GM23338 (cell line): ENCODE measurements at regions not wholly inside any gene's neighbourhood (a gene's known extent, or its start where the extent isn't known, plus 50 kb on each side); places are given as distances from the start of the nearest gene placed in this dataset.

Source experiments
- ATAC-seq: fragments of 200-7000 bp; cut with Tn5 transposase; 3 replicates; pipeline ENCODE4 v1.9.1; 2020
- DNase-seq: peaks from one replicate; pipeline ENCODE4 v3.0.0-alpha.2; 2015; ENCODE audit warnings: low spot score
- H2AFZ ChIP-seq: fragments of 200-600 bp; sonication (generic); 2 replicates; pipeline ENCODE4 v1.8.0; 2016; ENCODE audit warnings: antibody characterized with exemption, mild to moderate bottlenecking, moderate library complexity
- H3F3A ChIP-seq: fragments of 200-600 bp; sonication (generic); replicated peaks from 2 replicates; pipeline ENCODE4 v1.8.0; 2017; ENCODE audit warnings: antibody characterized with exemption, mixed run types, low read depth
- H3K27ac ChIP-seq: fragments of 200-600 bp; sonication (generic); 2 replicates; pipeline ENCODE4 v1.6.1; 2016; ENCODE audit warnings: low read depth
- H3K27me3 ChIP-seq: fragments of 200-600 bp; sonication (generic); 2 replicates; pipeline ENCODE4 v1.8.0; 2016; ENCODE audit warnings: mild to moderate bottlenecking, mixed run types, moderate library complexity; ENCODE audit not compliant: insufficient read depth
- H3K36me3 ChIP-seq: fragments of 200-600 bp; sonication (generic); 2 replicates; pipeline ENCODE4 v1.8.0; 2016; ENCODE audit warnings: mild to moderate bottlenecking; ENCODE audit not compliant: insufficient read depth
- H3K4me1 ChIP-seq: fragments of 200-600 bp; sonication (generic); 2 replicates; pipeline ENCODE4 v1.8.0; 2016; ENCODE audit warnings: mild to moderate bottlenecking, moderate library complexity; ENCODE audit not compliant: insufficient read depth
- H3K4me2 ChIP-seq: fragments of 200-600 bp; sonication (generic); 2 replicates; pipeline ENCODE4 v1.7.1; 2017; ENCODE audit warnings: mixed run types
- H3K4me3 ChIP-seq: fragments of 200-600 bp; sonication (generic); 2 replicates; pipeline ENCODE4 v1.6.1; 2016; ENCODE audit warnings: mixed run types
- H3K79me2 ChIP-seq: fragments of 200-600 bp; sonication (generic); replicated peaks from 2 replicates; pipeline ENCODE4 v1.8.0; 2017; ENCODE audit warnings: mild to moderate bottlenecking; ENCODE audit not compliant: insufficient read depth
- H3K9me2 ChIP-seq: fragments of 200-600 bp; sonication (generic); 2 replicates; pipeline ENCODE4 v1.8.0; 2017; ENCODE audit not compliant: insufficient read depth
- H4K20me1 ChIP-seq: fragments of 200-600 bp; sonication (generic); replicated peaks from 2 replicates; pipeline ENCODE4 v1.8.0; 2017; ENCODE audit warnings: mild to moderate bottlenecking; ENCODE audit not compliant: insufficient read depth
- H3K27ac Mint-ChIP-seq: 2 replicates; pipeline ENCODE4 v1.8.0; 2020; ENCODE audit warnings: inconsistent platforms, mild to moderate bottlenecking, moderate library complexity, mixed read lengths
- H3K27me3 Mint-ChIP-seq: 3 replicates; pipeline ENCODE4 v1.8.0; 2022; ENCODE audit warnings: low read depth, mild to moderate bottlenecking, moderate library complexity, mixed read lengths, inconsistent platforms; ENCODE audit not compliant: insufficient read depth, poor library complexity
- H3K36me3 Mint-ChIP-seq: 3 replicates; pipeline ENCODE4 v1.8.0; 2021; ENCODE audit warnings: low read depth, mild to moderate bottlenecking, inconsistent platforms, moderate library complexity, mixed read lengths
- H3K4me1 Mint-ChIP-seq: 3 replicates; pipeline ENCODE4 v1.8.0; 2020; ENCODE audit warnings: mild to moderate bottlenecking, inconsistent platforms, mixed read lengths
- H3K4me3 Mint-ChIP-seq: 3 replicates; pipeline ENCODE4 v1.8.0; 2021; ENCODE audit warnings: moderate library complexity, mild to moderate bottlenecking, inconsistent platforms, mixed read lengths
- H3K9me3 Mint-ChIP-seq: 3 replicates; pipeline ENCODE4 v1.8.0; 2020; ENCODE audit warnings: moderate library complexity, mild to moderate bottlenecking, inconsistent platforms, mixed read lengths
- CREB1 ChIP-seq: fragments of 250-450 bp; sonication (Bioruptor Pico); IDR thresholded peaks from 2 replicates; pipeline ENCODE4 v1.5.0; 2020; ENCODE audit warnings: low read depth, mild to moderate bottlenecking, moderate library complexity
- EZH2phosphoT487 ChIP-seq: fragments of 200-600 bp; sonication (generic); IDR thresholded peaks from one replicate; pipeline ENCODE4 v1.8.1; 2018; ENCODE audit warnings: antibody characterized with exemption; ENCODE audit not compliant: unreplicated experiment
- POLR2AphosphoS5 ChIP-seq: IDR thresholded peaks from 2 replicates; pipeline ENCODE4 v1.6.1; 2016; ENCODE audit warnings: antibody characterized with exemption, low read depth
- STAT1 ChIP-seq: IDR thresholded peaks from one replicate; pipeline ENCODE4 v1.6.1; 2016; ENCODE audit warnings: antibody characterized with exemption; ENCODE audit not compliant: unreplicated experiment
- ZNF114 ChIP-seq: fragments of 250-450 bp; sonication (Bioruptor Pico); IDR thresholded peaks from 2 replicates; pipeline ENCODE4 v1.5.0; 2020; ENCODE audit warnings: mild to moderate bottlenecking, moderate library complexity
- TF ChIP-seq, protein P1 (sequence below): IDR thresholded peaks from one replicate; pipeline ENCODE4 v1.6.1; 2018; ENCODE audit warnings: antibody characterized with exemption; ENCODE audit not compliant: unreplicated experiment
- TF ChIP-seq, protein P2 (sequence below), 2 experiments: fragments of 200-600 bp in 1 of 2; sonication (generic) in 1 of 2; conservative IDR thresholded peaks; 2 replicates each; pipeline versions ENCODE4 v1.5.1 to v1.6.1; 2016 to 2017; ENCODE audit warnings: antibody characterized with exemption in 2 of 2, low read depth in 2 of 2, mild to moderate bottlenecking in 2 of 2, moderate library complexity in 1 of 2
- TF ChIP-seq, protein P3 (sequence below): IDR thresholded peaks from 2 replicates; pipeline ENCODE4 v1.6.1; 2016; ENCODE audit warnings: antibody characterized with exemption
- TF ChIP-seq, protein P4 (sequence below): fragments of 250-450 bp; sonication (Bioruptor Pico); IDR thresholded peaks from 2 replicates; pipeline ENCODE4 v1.5.0; 2020; ENCODE audit warnings: mild to moderate bottlenecking, moderate library complexity

DNA sequence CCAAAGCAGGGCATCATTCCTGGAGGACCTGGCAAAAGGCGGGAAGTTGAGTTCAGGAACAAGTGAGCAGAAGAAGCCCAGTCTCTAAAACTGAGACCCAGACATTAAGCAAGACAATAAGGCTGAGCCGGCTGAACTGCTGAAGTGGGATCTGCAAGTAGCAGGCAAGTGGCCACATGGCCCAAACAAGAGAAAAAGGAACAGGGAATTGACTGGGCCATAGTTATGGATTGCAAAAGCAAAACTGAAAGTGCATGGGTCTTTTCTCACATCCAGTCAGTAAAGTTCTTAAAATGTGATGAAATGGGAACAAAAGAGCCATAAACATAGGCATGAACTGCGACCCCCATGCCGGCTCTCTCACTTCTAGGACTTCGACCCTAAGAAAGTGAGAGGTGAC lies 101.2 kb downstream of the SCN11A start (continued):
- TF ChIP-seq, protein P1, sequence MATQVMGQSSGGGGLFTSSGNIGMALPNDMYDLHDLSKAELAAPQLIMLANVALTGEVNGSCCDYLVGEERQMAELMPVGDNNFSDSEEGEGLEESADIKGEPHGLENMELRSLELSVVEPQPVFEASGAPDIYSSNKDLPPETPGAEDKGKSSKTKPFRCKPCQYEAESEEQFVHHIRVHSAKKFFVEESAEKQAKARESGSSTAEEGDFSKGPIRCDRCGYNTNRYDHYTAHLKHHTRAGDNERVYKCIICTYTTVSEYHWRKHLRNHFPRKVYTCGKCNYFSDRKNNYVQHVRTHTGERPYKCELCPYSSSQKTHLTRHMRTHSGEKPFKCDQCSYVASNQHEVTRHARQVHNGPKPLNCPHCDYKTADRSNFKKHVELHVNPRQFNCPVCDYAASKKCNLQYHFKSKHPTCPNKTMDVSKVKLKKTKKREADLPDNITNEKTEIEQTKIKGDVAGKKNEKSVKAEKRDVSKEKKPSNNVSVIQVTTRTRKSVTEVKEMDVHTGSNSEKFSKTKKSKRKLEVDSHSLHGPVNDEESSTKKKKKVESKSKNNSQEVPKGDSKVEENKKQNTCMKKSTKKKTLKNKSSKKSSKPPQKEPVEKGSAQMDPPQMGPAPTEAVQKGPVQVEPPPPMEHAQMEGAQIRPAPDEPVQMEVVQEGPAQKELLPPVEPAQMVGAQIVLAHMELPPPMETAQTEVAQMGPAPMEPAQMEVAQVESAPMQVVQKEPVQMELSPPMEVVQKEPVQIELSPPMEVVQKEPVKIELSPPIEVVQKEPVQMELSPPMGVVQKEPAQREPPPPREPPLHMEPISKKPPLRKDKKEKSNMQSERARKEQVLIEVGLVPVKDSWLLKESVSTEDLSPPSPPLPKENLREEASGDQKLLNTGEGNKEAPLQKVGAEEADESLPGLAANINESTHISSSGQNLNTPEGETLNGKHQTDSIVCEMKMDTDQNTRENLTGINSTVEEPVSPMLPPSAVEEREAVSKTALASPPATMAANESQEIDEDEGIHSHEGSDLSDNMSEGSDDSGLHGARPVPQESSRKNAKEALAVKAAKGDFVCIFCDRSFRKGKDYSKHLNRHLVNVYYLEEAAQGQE, result no peak

DNA sequence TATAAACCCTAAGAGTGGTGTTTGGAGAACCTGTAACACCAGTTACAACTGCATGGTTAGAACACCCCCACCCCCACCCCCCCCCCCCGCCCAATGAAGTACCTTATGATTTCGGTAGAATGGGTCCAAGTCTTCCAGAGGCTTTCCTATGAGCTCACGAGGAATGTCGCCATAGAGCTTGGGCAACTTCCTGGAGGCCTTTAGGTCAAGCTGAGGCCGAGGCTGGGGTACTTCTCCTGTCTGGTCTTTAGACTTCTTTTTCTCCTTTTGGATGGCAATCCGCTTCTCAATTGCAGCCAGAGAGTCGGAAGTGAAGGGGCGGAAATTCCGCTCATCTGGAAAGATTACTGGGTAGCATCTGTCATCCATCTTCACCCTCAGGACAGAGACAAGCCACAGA lies 101.8 kb downstream of the SCN11A start:
- no peaks in the 10 kb centered on the region for H4K20me1 ChIP-seq
- H2AFZ ChIP-seq, result no peak overlapping the region
- H3K9me3 Mint-ChIP-seq, result peaks cover 3% of the 10 kb centered on the region; the same call in 1 of the 3 replicates
- no peaks in the 10 kb centered on the region for H3K36me3 ChIP-seq
- DNase-seq (no peak), ATAC-seq (no peak)
- H3K4me3 Mint-ChIP-seq, result no peak overlapping the region
- no peaks in the 10 kb centered on the region for H3K79me2 ChIP-seq
- H3K4me3 ChIP-seq, result no peak overlapping the region
- H3K36me3 Mint-ChIP-seq, result peaks cover 3% of the 10 kb centered on the region; the same call in 1 of the 3 replicates
- H3K27me3 Mint-ChIP-seq, result peaks cover 4% of the 10 kb centered on the region
- H3K27me3 ChIP-seq, result no peaks in the 10 kb centered on the region
- no peak overlapping the region for H3K27ac ChIP-seq
- H3K4me1 Mint-ChIP-seq, result no peaks in the 10 kb centered on the region
- TF ChIP-seq EZH2phosphoT487 (no peak), ZNF114 (CRISPR knock-in tag) (no peak), CREB1 (CRISPR knock-in tag) (no peak), STAT1 (no peak)
- TF ChIP-seq, protein P2, sequence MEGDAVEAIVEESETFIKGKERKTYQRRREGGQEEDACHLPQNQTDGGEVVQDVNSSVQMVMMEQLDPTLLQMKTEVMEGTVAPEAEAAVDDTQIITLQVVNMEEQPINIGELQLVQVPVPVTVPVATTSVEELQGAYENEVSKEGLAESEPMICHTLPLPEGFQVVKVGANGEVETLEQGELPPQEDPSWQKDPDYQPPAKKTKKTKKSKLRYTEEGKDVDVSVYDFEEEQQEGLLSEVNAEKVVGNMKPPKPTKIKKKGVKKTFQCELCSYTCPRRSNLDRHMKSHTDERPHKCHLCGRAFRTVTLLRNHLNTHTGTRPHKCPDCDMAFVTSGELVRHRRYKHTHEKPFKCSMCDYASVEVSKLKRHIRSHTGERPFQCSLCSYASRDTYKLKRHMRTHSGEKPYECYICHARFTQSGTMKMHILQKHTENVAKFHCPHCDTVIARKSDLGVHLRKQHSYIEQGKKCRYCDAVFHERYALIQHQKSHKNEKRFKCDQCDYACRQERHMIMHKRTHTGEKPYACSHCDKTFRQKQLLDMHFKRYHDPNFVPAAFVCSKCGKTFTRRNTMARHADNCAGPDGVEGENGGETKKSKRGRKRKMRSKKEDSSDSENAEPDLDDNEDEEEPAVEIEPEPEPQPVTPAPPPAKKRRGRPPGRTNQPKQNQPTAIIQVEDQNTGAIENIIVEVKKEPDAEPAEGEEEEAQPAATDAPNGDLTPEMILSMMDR (conservative IDR thresholded peaks at IDR 0.05; ENCODE audit: low read depth in 2 of 2), result no peak
- no peak overlapping the region for H3K4me2 ChIP-seq
- no peaks in the 10 kb centered on the region for H3K9me2 ChIP-seq
- H3K27ac Mint-ChIP-seq, result no peak overlapping the region
- no peaks in the 10 kb centered on the region for H3K4me1 ChIP-seq
- no peaks in the 10 kb centered on the region for H3F3A ChIP-seq

DNA sequence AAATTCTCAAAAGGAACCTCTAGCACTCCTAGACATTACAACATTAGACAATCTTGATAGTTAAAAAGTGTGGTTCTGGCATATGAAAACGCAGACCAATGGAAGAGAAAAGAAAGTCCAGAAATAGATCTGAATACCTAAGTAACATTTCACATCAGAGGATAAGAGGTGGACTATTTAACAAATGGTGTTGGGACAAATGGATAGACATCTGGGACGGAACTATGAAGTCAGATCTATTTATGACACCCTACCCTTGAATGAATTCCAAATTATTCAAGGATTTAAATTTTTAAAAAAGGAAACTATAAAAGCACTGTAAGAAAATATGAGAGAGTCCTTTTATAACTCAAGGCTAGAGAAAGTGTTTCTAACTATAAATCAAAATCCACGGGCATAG lies 111.3 kb downstream of the SCN11A start:
- H2AFZ ChIP-seq, result no peak overlapping the region
- no peaks in the 10 kb centered on the region for H3K79me2 ChIP-seq
- DNase-seq (no peak), ATAC-seq (no peak)
- H3F3A ChIP-seq, result no peaks in the 10 kb centered on the region
- no peaks in the 10 kb centered on the region for H4K20me1 ChIP-seq
- Mint-ChIP-seq H3K27me3 (no peaks in the 10 kb centered on the region), H3K9me3 (peaks cover 10% of the 10 kb centered on the region), H3K27ac (no peak overlapping the region), H3K4me1 (no peaks in the 10 kb centered on the region), H3K4me3 (no peak overlapping the region), H3K36me3 (peaks cover 3% of the 10 kb centered on the region; the same call in 1 of the 3 replicates)
- H3K4me1 ChIP-seq, result no peaks in the 10 kb centered on the region
- H3K9me2 ChIP-seq, result no peaks in the 10 kb centered on the region
- H3K4me2 ChIP-seq, result no peak overlapping the region
- no peak overlapping the region for H3K27ac ChIP-seq
- no peaks in the 10 kb centered on the region for H3K27me3 ChIP-seq
- H3K4me3 ChIP-seq, result no peak overlapping the region
- no peaks in the 10 kb centered on the region for H3K36me3 ChIP-seq
- no peak for TF ChIP-seq POLR2AphosphoS5
- TF ChIP-seq, protein P3, sequence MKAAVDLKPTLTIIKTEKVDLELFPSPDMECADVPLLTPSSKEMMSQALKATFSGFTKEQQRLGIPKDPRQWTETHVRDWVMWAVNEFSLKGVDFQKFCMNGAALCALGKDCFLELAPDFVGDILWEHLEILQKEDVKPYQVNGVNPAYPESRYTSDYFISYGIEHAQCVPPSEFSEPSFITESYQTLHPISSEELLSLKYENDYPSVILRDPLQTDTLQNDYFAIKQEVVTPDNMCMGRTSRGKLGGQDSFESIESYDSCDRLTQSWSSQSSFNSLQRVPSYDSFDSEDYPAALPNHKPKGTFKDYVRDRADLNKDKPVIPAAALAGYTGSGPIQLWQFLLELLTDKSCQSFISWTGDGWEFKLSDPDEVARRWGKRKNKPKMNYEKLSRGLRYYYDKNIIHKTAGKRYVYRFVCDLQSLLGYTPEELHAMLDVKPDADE, result no peak
- TF ChIP-seq, protein P4, sequence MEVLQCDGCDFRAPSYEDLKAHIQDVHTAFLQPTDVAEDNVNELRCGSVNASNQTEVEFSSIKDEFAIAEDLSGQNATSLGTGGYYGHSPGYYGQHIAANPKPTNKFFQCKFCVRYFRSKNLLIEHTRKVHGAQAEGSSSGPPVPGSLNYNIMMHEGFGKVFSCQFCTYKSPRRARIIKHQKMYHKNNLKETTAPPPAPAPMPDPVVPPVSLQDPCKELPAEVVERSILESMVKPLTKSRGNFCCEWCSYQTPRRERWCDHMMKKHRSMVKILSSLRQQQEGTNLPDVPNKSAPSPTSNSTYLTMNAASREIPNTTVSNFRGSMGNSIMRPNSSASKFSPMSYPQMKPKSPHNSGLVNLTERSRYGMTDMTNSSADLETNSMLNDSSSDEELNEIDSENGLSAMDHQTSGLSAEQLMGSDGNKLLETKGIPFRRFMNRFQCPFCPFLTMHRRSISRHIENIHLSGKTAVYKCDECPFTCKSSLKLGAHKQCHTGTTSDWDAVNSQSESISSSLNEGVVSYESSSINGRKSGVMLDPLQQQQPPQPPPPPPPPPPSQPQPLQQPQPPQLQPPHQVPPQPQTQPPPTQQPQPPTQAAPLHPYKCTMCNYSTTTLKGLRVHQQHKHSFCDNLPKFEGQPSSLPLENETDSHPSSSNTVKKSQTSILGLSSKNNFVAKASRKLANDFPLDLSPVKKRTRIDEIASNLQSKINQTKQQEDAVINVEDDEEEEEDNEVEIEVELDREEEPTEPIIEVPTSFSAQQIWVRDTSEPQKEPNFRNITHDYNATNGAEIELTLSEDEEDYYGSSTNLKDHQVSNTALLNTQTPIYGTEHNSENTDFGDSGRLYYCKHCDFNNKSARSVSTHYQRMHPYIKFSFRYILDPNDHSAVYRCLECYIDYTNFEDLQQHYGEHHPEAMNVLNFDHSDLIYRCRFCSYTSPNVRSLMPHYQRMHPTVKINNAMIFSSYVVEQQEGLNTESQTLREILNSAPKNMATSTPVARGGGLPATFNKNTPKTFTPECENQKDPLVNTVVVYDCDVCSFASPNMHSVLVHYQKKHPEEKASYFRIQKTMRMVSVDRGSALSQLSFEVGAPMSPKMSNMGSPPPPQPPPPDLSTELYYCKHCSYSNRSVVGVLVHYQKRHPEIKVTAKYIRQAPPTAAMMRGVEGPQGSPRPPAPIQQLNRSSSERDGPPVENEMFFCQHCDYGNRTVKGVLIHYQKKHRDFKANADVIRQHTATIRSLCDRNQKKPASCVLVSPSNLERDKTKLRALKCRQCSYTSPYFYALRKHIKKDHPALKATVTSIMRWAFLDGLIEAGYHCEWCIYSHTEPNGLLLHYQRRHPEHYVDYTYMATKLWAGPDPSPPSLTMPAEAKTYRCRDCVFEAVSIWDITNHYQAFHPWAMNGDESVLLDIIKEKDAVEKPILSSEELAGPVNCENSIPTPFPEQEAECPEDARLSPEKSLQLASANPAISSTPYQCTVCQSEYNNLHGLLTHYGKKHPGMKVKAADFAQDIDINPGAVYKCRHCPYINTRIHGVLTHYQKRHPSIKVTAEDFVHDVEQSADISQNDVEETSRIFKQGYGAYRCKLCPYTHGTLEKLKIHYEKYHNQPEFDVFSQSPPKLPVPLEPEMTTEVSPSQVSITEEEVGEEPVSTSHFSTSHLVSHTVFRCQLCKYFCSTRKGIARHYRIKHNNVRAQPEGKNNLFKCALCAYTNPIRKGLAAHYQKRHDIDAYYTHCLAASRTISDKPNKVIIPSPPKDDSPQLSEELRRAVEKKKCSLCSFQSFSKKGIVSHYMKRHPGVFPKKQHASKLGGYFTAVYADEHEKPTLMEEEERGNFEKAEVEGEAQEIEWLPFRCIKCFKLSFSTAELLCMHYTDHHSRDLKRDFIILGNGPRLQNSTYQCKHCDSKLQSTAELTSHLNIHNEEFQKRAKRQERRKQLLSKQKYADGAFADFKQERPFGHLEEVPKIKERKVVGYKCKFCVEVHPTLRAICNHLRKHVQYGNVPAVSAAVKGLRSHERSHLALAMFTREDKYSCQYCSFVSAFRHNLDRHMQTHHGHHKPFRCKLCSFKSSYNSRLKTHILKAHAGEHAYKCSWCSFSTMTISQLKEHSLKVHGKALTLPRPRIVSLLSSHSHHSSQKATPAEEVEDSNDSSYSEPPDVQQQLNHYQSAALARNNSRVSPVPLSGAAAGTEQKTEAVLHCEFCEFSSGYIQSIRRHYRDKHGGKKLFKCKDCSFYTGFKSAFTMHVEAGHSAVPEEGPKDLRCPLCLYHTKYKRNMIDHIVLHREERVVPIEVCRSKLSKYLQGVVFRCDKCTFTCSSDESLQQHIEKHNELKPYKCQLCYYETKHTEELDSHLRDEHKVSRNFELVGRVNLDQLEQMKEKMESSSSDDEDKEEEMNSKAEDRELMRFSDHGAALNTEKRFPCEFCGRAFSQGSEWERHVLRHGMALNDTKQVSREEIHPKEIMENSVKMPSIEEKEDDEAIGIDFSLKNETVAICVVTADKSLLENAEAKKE, result no peak
